GM12873 (cell line): ENCODE measurements at regions not wholly inside any gene's neighbourhood (a gene's known extent, or its start where the extent isn't known, plus 50 kb on each side); places are given as distances from the start of the nearest gene placed in this dataset.

Source experiments
- CTCF ChIP-seq: IDR thresholded peaks from 2 replicates; pipeline ENCODE4 v1.5.1; 2012; ENCODE audit warnings: low read depth, mild to moderate bottlenecking, moderate library complexity, low read length, control low read depth; ENCODE audit not compliant: insufficient read depth; ENCODE audit errors: missing control alignments

DNA sequence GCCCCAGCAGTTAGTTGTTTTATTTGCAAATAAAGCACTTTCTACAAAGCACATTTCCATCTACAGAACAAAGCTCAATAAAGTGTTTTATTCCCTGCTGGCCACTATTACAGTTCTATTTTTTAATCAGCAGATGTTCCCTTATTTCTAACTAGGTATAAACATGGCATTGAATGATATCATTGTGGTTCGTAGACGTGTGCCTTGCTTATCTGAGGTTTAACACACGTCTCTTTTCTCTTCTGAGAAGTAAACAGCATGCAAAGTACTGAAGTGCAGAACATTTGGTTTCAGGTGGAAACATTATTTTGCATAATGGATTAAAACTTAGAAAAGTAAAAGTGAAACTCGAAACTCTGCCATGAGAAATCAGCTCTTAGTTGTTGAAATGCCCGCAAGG lies 1989.3 kb upstream of the WWC1 start:
- no peak for TF ChIP-seq CTCF

DNA sequence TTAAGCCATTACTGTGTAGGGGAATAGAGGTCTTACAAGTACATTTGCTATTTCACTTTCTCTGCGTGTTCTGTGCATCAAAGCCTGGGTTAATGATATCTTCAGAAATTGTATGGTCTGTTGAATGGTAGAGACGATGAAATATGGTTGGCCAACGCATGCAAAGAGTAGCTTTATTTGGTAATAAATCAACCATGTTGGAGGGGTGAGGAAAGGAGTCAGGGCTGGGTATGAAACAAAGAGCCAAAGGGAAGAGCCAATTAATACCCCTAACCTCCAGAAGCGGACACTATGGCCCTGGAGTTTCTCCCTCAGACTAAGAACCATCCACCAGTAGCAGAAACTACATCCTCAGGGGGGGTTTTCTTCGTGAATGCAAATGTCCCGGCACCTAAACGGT lies 1974.0 kb upstream of the WWC1 start:
- TF ChIP-seq CTCF: no peak

DNA sequence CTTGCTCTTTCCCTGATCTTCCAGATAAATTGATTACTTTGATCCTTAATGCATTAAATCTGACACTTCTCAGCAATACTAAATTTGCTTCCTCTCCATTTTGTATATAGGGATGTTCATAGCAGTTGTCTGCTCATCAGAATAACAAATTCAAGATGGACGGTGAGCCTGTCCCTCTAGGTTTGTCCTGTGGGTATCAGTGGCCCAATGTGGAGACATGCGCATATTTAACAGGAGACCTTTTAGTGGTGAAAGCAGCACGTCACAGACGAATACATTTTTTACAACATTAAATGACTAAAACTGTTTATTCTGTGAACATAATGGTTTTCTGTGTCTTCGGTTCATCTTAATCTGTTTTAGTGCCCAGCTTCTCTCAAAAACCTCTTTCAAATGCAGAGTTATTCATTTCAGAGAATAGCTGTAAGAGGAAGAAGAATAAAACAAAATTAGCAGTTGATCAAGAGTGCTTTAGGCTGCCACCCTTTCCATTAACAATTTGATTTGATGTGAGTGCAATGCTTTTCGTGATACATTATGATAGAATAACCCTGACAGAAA lies 1970.4 kb upstream of the WWC1 start:
- no peak for TF ChIP-seq CTCF

DNA sequence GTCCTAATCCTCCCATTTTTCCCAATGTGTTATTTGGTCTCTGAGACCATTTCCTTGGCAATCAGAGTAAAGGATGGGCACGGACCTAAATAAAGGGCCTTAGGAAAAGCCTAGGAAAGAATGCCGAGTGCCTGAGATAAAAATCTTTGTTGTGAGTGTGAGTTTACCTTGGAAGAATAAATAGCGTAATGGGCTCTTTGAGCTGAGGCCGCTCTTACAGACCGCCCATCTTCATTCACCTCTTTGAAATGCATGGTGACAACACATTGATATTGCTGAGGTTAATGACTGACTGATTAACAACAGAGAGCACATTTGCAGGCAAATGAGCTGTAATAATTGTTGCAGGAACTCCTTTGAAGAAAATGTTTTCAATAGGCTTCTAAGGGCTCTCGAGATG lies 1967.1 kb upstream of the WWC1 start:
- TF ChIP-seq CTCF: no peak

DNA sequence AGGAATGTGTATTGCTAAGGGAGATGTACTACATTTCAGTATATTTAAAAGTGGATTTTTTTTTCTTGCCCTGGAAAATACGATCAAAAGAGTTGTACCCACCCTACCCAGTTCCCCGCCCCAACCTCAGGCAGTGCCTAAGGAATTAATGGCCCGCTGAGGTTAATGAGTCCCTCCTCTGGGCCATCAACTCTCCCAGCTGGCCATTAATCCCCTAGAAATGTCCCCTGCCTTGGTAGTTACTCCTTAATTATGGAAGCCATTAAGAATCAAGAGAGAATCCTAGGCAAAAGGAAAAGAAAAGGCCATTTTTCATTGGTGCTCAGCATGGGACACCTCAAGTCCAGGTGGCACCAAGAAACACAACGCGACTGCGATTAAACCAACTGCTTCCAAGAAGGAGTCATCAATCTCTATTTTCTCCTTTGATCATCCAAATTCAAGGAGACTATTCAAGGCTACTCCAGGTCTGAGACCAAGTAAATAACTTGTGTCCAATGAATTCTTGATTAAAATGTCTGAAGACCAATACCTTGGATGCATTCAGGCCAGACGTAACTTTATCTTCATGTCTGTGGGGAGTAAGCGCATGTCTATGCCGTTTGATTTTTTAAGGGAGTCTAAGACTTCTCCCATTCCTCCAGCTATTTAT lies 1962.2 kb upstream of the WWC1 start:
- TF ChIP-seq CTCF: no peak

DNA sequence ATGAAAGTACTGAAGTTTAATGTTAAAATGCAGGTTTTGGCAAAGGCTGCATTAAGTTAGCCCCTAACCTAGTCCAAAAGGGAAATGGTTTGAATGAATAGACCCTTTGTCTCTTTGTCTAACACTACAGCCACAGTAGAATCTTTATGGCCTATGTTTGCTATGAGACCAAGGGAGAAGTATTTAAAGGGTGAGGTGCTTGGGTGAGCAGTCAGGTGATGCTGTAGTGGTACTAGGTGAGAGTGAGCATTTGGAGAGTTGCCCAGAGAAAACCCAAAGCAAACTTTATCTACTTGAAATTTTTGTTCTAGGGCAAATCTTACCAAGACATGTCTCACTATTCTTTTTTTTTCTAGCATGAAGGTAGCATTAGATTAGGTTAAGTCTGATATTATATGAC lies 1961.4 kb upstream of the WWC1 start:
- TF ChIP-seq CTCF: no peak

DNA sequence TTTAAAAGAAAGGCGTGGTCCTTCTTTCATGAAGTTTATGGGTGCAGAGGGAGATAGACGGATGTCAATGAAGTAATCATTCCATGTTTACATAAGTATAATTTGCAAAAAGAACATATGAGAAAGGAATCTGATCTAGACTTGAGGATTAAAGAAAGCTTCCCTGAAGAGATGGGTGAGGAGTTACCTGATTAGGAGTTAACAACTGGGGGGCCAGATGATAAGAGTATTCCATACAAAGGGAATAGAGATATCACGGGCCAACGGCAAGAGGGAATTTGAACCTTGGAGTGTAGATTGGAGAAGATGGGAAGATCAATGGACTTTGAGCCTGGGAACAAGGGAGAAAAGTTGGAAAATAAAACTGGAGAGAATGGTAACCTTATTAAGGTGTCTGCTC lies 1959.9 kb upstream of the WWC1 start:
- no peak for TF ChIP-seq CTCF

- no peak for TF ChIP-seq CTCF
These were observed 1952.6 kb upstream of the WWC1 start for GRCh38 chr5:166338801-166339200.
